OCI-LY1 (cell line): ENCODE measurements at regions not wholly inside any gene's neighbourhood (a gene's known extent, or its start where the extent isn't known, plus 50 kb on each side); places are given as distances from the start of the nearest gene placed in this dataset.

Experiments
- CTCF ChIP-seq: fragments of 200-600 bp; sonication (generic), shearing (Covaris generic); IDR thresholded peaks from 2 replicates; pipeline ENCODE4 v1.5.1; 2017; ENCODE audit warnings: mild to moderate bottlenecking, antibody characterized with exemption, low read length, moderate library complexity, mixed read lengths
- EZH2 ChIP-seq: fragments of 200-600 bp; sonication (generic), shearing (Covaris generic); IDR thresholded peaks from 2 replicates; pipeline ENCODE4 v1.8.0; 2017; ENCODE audit warnings: borderline replicate concordance, mixed run types, mild to moderate bottlenecking, antibody characterized with exemption, low read length, moderate library complexity, mixed read lengths

GRCh38 chr2:13252615-13253014 is 535.9 kb downstream of the TRIB2 start:
- no peak for TF ChIP-seq CTCF
- TF ChIP-seq EZH2, result no peak
